Left forelimb (tissue), 1 donor: ENCODE measurements at regions not wholly inside any gene's neighbourhood (a gene's known extent, or its start where the extent isn't known, plus 50 kb on each side); places are given as distances from the start of the nearest gene placed in this dataset.

ENCODE experiments used
- DNase-seq: peaks from one replicate; pipeline ENCODE4 v3.0.0-alpha.2; 2018; ENCODE audit warnings: low spot score

- DNase-seq: no peak
Measured at GRCh38 chr5:3957658-3958057, 362.0 kb downstream of the IRX1 start.

GRCh38 chr5:3958389-3958788 is 362.8 kb downstream of the IRX1 start:
- DNase-seq: no peak

- DNase-seq: no peak
Measured at GRCh38 chr5:3962113-3962512, 366.5 kb downstream of the IRX1 start.

- DNase-seq: no peak
Measured at GRCh38 chr5:3963652-3964051, 368.0 kb downstream of the IRX1 start.

GRCh38 chr5:3980156-3980555 is 384.5 kb downstream of the IRX1 start:
- no peak for DNase-seq

GRCh38 chr5:3987867-3988266 is 392.2 kb downstream of the IRX1 start:
- no peak for DNase-seq

- no peak for DNase-seq
Measured at GRCh38 chr5:3993856-3994473, 398.3 kb downstream of the IRX1 start.

- DNase-seq: no peak
Measured at GRCh38 chr5:3994628-3995027, 399.0 kb downstream of the IRX1 start.

- DNase-seq: no peak
Measured at GRCh38 chr5:3995954-3996619, 400.5 kb downstream of the IRX1 start.

GRCh38 chr5:3996707-3997336 is 401.2 kb downstream of the IRX1 start:
- no peak for DNase-seq

GRCh38 chr5:3997670-3998069 is 402.0 kb downstream of the IRX1 start:
- DNase-seq: no peak

GRCh38 chr5:3999929-4000328 is 404.3 kb downstream of the IRX1 start:
- no peak for DNase-seq

GRCh38 chr5:4001004-4001403 is 405.4 kb downstream of the IRX1 start:
- DNase-seq: no peak

GRCh38 chr5:4001758-4002533 is 406.3 kb downstream of the IRX1 start:
- DNase-seq: no peak

GRCh38 chr5:4005335-4005734 is 409.7 kb downstream of the IRX1 start:
- DNase-seq: no peak

- DNase-seq: no peak
Measured at GRCh38 chr5:4007001-4007400, 411.4 kb downstream of the IRX1 start.

GRCh38 chr5:4011943-4012342 is 416.3 kb downstream of the IRX1 start:
- DNase-seq: no peak

- DNase-seq: no peak
Measured at GRCh38 chr5:4013106-4013898, 417.7 kb downstream of the IRX1 start.

- DNase-seq: no peak
Measured at GRCh38 chr5:4015709-4016108, 420.1 kb downstream of the IRX1 start.

GRCh38 chr5:4017076-4017803 is 421.6 kb downstream of the IRX1 start:
- DNase-seq: no peak

GRCh38 chr5:4018007-4018406 is 422.4 kb downstream of the IRX1 start:
- no peak for DNase-seq
